H1 (cell line): ENCODE measurements at regions not wholly inside any gene's neighbourhood (a gene's known extent, or its start where the extent isn't known, plus 50 kb on each side); places are given as distances from the start of the nearest gene placed in this dataset.

Source experiments
- CTCF ChIP-seq, 3 experiments: IDR thresholded peaks; 1 replicate in 2 of 3; 2 replicates in 1 of 3; pipeline versions ENCODE4 v1.5.1 to v1.6.1; 2011; ENCODE audit warnings: low read length in 3 of 3, mild to moderate bottlenecking in 3 of 3, inconsistent platforms in 2 of 3, low read depth in 1 of 3, moderate library complexity in 1 of 3; ENCODE audit not compliant: insufficient read depth in 1 of 3; ENCODE audit errors: control extremely low read depth in 1 of 3
- GTF2F1 ChIP-seq: IDR thresholded peaks from 2 replicates; pipeline ENCODE4 v1.6.1; 2012; ENCODE audit warnings: low read depth, low read length, improper control_type of control experiment, borderline replicate concordance
- POLR2A ChIP-seq, 2 experiments: IDR thresholded peaks; 1 replicate in 1 of 2; 2 replicates in 1 of 2; pipeline ENCODE4 v1.6.1; 2011; ENCODE audit warnings: low read depth in 2 of 2, low read length in 2 of 2, mild to moderate bottlenecking in 2 of 2; ENCODE audit errors: control extremely low read depth in 1 of 2
- RAD21 ChIP-seq, 2 experiments: IDR thresholded peaks in 1 of 2; conservative IDR thresholded peaks in 1 of 2; 2 replicates each; pipeline ENCODE4 v1.6.1; 2011; ENCODE audit warnings: low read depth in 2 of 2, low read length in 2 of 2, improper control_type of control experiment in 1 of 2, inconsistent platforms in 1 of 2, mild to moderate bottlenecking in 1 of 2, moderate library complexity in 1 of 2
- RFX5 ChIP-seq: IDR thresholded peaks from 2 replicates; pipeline ENCODE4 v1.6.1; 2011; ENCODE audit warnings: low read depth, low read length, improper control_type of control experiment, borderline replicate concordance
- SIN3A ChIP-seq, 2 experiments: IDR thresholded peaks in 1 of 2; conservative IDR thresholded peaks in 1 of 2; 2 replicates each; pipeline ENCODE4 v1.6.1; 2011 to 2012; ENCODE audit warnings: low read length in 2 of 2, improper control_type of control experiment in 1 of 2, low read depth in 1 of 2, mild to moderate bottlenecking in 1 of 2
- SP4 ChIP-seq: IDR thresholded peaks from 2 replicates; pipeline ENCODE4 v1.6.1; 2012; ENCODE audit warnings: low read length, inconsistent platforms
- TEAD4 ChIP-seq: IDR thresholded peaks from 2 replicates; pipeline ENCODE4 v1.6.1; 2012; ENCODE audit warnings: low read depth, low read length, inconsistent platforms, mixed read lengths
- YY1 ChIP-seq: IDR thresholded peaks from 2 replicates; pipeline ENCODE4 v1.6.1; 2011; ENCODE audit warnings: low read depth, mild to moderate bottlenecking, low read length

GRCh38 chr12:47023953-47024352 is 55.5 kb upstream of the PCED1B start:
- TF ChIP-seq GTF2F1 (no peak), CTCF (IDR thresholded peaks at IDR 0.05; ENCODE audit: control extremely low read depth in 1 of 3, insufficient read depth in 1 of 3, low read depth in 1 of 3, low read length in 3 of 3) (no peak), YY1 (no peak), RAD21 (IDR thresholded peaks at IDR 0.05 in 1 of 2, conservative IDR thresholded peaks at IDR 0.05 in 1 of 2; ENCODE audit: low read depth in 2 of 2, low read length in 2 of 2) (no peak), POLR2A (IDR thresholded peaks at IDR 0.05; ENCODE audit: control extremely low read depth in 1 of 2, low read depth in 2 of 2, low read length in 2 of 2) (no peak), SIN3A (conservative IDR thresholded peaks at IDR 0.05 in 1 of 2, IDR thresholded peaks at IDR 0.05 in 1 of 2; ENCODE audit: low read depth in 1 of 2, low read length in 2 of 2) (no peak), TEAD4 (no peak), SP4 (no peak), RFX5 (no peak)
